Lower lobe of right lung (tissue), 2 donors: ENCODE measurements at regions not wholly inside any gene's neighbourhood (a gene's known extent, or its start where the extent isn't known, plus 50 kb on each side); places are given as distances from the start of the nearest gene placed in this dataset.

Experiments used
- ATAC-seq, 2 donors: fragments of 200-7000 bp; cut with Tn5 transposase; one replicate each; pipeline ENCODE4 v1.9.1; 2020 to 2022; ENCODE audit warnings: mild to moderate bottlenecking in 2 of 2, moderate library complexity in 2 of 2
- DNase-seq: peaks from one replicate; pipeline ENCODE4 v3.0.0-alpha.2; 2020
- H3K27ac ChIP-seq: fragments of 200-600 bp; one replicate; pipeline ENCODE4 v1.8.0; 2022
- H3K27me3 ChIP-seq: fragments of 200-600 bp; one replicate; pipeline ENCODE4 v1.8.0; 2022; ENCODE audit warnings: low read depth
- H3K36me3 ChIP-seq: fragments of 200-600 bp; one replicate; pipeline ENCODE4 v1.8.0; 2022; ENCODE audit warnings: mild to moderate bottlenecking
- H3K4me1 ChIP-seq: fragments of 200-600 bp; one replicate; pipeline ENCODE4 v1.8.0; 2022
- H3K4me3 ChIP-seq: fragments of 200-600 bp; one replicate; pipeline ENCODE4 v1.8.0; 2022; ENCODE audit warnings: mild to moderate bottlenecking
- H3K9me3 ChIP-seq: fragments of 200-600 bp; one replicate; pipeline ENCODE4 v1.8.0; 2022
- intact Hi-C: fragments of 100-400 bp; cut with DNase I; formaldehyde crosslinking; loops from one replicate; pipeline ENCODE4 v1.11.0; 2022
- TF ChIP-seq, protein P1 (sequence below): fragments of 200-600 bp; IDR thresholded peaks from one replicate; pipeline ENCODE4 v1.8.0; 2022; ENCODE audit warnings: antibody characterized with exemption, mild to moderate bottlenecking
- donor health status: DM: no; HTN: yes; CAD: no; lungs with severe emphysema.

DNA sequence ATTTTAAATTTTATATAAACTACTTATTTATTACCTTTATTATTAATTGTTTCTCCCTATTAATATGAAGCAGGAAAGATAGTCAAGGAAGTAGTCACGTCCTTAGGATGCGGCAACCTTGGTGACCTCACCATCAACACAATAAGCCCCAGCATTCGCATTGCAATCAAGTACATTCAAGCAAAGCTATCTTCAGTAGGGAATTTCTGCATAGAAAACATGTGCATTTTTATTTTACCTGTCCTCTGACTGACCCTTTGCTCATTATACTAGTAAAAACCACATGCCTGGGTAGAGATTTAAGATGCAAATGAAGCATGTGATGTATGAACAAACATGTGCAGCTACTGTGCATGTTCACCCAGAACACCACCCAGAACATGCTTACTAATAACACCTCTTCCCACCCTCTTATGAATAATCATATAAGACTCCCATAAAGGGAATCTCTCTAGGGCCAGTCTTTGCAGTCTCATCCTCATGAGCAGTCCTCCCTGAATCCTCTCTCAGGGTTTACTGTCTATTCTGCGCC is 869.6 kb downstream of the TAF11L14 start:
- Histone ChIP-seq H3K27ac (no peak overlapping the region), H3K36me3 (no peaks in the 10 kb centered on the region), H3K4me3 (no peak overlapping the region), H3K9me3 (no peaks in the 10 kb centered on the region), H3K4me1 (no peaks in the 10 kb centered on the region), H3K27me3 (no peaks in the 10 kb centered on the region)
- DNase-seq: no peak
- intact Hi-C loops: no loop called here
- TF ChIP-seq, protein P1, sequence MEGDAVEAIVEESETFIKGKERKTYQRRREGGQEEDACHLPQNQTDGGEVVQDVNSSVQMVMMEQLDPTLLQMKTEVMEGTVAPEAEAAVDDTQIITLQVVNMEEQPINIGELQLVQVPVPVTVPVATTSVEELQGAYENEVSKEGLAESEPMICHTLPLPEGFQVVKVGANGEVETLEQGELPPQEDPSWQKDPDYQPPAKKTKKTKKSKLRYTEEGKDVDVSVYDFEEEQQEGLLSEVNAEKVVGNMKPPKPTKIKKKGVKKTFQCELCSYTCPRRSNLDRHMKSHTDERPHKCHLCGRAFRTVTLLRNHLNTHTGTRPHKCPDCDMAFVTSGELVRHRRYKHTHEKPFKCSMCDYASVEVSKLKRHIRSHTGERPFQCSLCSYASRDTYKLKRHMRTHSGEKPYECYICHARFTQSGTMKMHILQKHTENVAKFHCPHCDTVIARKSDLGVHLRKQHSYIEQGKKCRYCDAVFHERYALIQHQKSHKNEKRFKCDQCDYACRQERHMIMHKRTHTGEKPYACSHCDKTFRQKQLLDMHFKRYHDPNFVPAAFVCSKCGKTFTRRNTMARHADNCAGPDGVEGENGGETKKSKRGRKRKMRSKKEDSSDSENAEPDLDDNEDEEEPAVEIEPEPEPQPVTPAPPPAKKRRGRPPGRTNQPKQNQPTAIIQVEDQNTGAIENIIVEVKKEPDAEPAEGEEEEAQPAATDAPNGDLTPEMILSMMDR: no peak
- ATAC-seq: no peak

DNA sequence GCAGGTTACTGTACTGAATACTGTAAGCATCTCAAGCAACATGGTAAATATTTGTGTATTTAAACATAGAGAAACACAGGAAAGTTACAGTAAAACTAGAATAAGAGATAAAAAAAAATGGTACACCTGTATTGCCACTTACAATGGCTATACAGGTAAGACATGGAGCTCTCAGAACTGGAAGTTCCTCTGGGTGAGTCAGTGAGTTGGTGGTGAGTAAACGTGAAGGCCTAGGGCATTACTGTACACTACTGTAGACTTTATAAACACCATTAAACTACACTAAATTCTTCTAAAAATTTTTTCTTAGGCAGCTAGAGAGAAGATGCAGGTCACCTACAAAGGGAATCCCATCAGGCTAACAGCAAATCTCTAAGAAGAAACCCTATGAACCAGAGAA is 872.9 kb downstream of the TAF11L14 start:
- Histone ChIP-seq H3K27me3 (no peaks in the 10 kb centered on the region), H3K27ac (no peak overlapping the region), H3K4me1 (no peaks in the 10 kb centered on the region), H3K9me3 (no peaks in the 10 kb centered on the region), H3K36me3 (no peaks in the 10 kb centered on the region), H3K4me3 (no peak overlapping the region)
- intact Hi-C loops: no loop called here
- TF ChIP-seq, protein P1: no peak
- ATAC-seq (no peak), DNase-seq (no peak)

DNA sequence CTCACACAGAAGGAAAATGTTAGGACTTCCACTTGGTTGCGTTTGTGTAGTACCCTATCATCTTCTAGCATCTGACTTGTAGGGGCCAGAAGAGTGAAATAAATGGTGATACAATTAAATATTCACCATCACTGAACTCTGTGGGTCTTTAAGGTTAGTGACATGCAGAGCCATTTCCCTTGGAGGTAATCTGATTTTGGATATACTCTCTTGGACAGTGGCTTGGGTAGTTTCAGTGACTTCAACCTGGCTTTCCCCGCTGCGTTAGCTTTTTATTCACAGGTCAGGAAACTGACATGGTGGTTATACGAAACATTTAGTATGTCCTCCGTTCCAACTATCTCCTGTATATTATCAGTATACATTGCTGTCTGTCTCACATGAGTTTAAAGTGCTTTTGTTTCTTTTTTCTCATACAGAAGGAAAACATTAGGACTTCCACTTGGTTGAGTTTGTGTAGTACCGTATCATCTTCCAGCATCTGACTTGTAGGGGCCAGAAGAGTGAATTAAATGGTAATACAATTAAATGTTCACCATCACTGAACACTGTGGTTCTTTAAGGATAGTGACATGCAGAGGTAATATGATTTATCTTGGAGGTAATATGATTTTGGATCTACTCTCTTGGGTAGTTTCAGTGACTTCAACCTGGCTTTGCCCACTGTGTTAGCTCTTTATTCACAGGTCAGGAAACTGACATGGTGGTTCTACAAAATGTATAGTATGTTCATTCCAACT is 883.6 kb downstream of the TAF11L14 start:
- no peak overlapping the region for H3K27ac ChIP-seq
- H3K4me3 ChIP-seq: no peak overlapping the region
- no peaks in the 10 kb centered on the region for H3K27me3 ChIP-seq
- intact Hi-C loops: no loop called here
- no peaks in the 10 kb centered on the region for H3K36me3 ChIP-seq
- ATAC-seq (no peak), DNase-seq (no peak)
- no peaks in the 10 kb centered on the region for H3K4me1 ChIP-seq
- TF ChIP-seq, protein P1: no peak
- no peaks in the 10 kb centered on the region for H3K9me3 ChIP-seq

DNA sequence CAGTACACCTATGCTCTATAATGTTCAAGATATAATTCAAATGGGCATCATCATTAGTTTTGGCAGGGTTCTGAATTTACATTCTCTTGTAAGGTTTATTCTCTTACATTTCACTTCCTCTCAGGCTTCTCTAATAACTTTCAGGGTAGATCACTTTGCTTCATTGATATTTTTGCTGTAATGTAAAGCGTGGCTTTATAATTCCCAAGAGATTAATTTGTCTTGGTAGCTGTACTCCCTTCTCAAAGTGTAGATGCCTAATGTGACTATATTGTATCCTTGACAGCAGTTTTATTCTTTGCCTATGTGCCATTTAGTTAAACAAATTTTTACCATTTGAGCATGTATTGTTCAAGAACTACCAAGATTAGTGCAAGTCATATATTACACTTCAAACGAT is 889.1 kb downstream of the TAF11L14 start:
- H3K27ac ChIP-seq: no peak overlapping the region
- DNase-seq (no peak), ATAC-seq (no peak)
- H3K4me1 ChIP-seq: no peaks in the 10 kb centered on the region
- TF ChIP-seq, protein P1: no peak
- H3K4me3 ChIP-seq: no peak overlapping the region
- H3K36me3 ChIP-seq: no peaks in the 10 kb centered on the region
- H3K9me3 ChIP-seq: no peaks in the 10 kb centered on the region
- intact Hi-C loops: no loop called here
- H3K27me3 ChIP-seq: no peaks in the 10 kb centered on the region

DNA sequence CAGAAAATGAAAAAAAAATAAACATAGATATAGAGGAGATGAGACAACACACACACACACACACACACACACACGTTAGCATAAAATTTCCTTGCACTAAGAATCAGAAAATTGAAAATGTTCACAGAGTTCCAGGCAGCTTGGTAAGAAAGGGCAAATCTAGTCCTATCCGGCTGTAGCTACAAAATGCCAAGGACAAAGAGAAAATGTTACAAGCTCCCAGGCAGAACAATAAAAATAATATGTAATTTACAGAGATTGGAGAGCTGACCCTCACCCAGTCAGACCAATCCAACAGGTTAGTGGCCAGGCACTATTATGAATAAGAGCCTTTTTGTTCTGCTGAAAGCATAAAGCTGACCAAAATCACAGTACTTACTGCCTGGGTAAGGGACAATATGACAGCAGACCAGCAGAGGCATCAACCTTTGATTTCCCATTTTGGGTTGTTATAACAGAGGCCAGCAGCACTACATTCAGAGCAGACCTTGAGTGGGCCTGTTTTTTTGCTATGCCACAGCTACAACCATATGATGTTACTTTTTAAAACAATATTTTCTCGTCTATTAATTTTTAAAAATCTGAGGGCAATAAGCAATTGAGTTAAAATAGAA is 892.6 kb downstream of the TAF11L14 start:
- Histone ChIP-seq H3K4me1 (no peaks in the 10 kb centered on the region), H3K27ac (no peak overlapping the region), H3K27me3 (no peaks in the 10 kb centered on the region), H3K4me3 (no peak overlapping the region), H3K9me3 (peaks cover 2% of the 10 kb centered on the region), H3K36me3 (no peaks in the 10 kb centered on the region)
- TF ChIP-seq, protein P1: no peak
- DNase-seq: no peak
- intact Hi-C loops: no loop called here
- ATAC-seq: no peak
